SHP77 treated with DMSO at 0.1 percent for 48 hours (cell line): ENCODE measurements at regions not wholly inside any gene's neighbourhood (a gene's known extent, or its start where the extent isn't known, plus 50 kb on each side); places are given as distances from the start of the nearest gene placed in this dataset.
"Not testable (repeated sequence)": the region's sequence is repeated elsewhere in the genome, so short reads cannot be mapped to it uniquely, and the experiment has no call there.

Experiments used
- DNase-seq: peaks from one replicate; lab custom pipeline; 2025; lab: John Stamatoyannopoulos, UW

DNA sequence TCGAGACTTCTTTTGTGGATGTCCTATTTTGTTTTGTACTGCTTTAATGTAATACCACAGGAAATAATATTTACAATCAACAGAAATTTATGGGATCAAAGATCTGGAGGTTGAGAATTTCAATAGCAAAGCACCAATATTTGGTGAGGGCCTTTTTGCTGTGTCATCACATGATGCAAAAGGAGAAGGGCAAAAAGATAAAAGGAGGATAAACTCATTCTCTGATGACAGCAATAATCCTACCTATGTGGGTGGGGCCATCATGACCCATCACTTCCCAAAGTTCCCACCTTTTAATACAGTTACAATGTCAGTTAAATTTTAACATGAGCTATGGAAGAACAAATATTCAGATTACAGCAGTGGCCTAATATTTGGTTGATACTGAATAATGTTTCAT is 832.9 kb downstream of the OTOL1 start:
- DNase-seq = no peak

DNA sequence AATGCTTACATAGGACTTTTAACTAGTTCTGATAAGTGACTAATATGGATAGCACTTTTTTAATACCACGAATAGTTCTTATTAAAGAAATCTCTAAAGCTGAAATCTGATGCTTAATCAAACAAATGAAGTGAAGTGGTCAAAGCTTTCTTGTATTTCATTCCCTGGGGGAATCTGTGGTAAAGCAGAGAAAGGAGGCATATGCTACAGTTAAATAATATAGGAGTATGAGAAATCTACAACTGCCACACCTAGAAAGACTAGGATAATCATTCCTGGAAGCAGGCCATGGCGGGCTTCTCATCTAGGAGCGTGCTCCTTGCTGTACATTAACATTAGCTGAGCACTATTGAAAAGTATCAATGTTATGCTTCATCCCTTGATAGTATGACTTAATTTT is 835.7 kb downstream of the OTOL1 start:
- DNase-seq = no peak

DNA sequence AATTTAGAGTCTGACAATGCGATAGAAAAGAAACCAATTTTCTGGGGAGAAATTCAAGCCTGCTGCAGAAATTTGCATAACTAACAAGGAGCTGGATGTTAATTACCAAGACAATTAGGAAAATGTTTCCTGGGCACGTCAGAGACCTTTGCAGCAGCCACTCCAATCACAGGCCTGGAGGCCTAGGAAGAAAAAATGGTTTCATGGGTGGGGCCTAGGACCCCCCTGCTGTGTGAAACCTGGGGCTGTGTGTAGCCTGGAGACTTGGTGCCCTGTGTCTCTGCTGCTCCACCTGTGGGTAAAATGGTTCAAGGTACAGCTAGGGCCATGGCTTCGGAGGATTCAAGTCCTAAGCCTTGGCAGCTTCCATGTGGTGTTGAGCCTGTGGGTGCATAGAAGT is 837.9 kb downstream of the OTOL1 start:
- no peak for DNase-seq

DNA sequence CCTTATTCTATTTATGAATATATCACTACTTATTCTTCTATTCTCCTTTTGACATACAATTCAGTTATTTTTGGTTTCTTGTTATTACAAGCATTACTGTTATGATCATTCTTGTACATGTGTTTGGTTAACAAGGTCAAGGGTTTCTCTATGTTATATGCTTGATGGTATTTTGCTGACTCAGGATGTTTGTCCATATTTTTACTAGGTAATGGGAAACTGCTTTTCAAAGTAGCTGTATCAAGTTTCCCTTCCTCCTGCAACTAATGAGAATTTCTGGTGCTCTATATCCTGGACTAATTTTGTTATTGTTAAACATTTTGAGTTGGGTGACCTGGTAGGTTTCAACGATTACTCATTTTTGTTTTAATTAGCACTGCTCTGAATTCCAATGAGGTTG is 841.0 kb downstream of the OTOL1 start:
- DNase-seq = no peak

DNA sequence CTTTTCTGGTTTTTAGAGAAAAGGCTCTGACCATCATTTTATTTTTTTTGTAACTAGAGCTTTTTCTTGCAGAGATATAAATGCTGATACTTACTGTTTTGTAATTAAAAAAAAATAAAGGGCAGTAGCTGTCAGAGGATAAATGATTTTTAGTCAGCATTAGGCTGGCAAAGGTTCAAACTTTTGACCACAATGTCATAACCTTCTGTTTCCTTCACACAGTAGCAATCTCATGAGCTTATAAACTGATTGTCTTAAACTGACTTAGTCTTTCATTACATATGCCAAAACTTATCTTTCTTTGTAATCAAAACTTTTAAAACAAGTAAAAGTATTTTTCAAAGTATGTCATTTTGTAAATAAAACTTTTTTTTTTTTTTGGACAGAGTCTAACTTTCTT is 841.9 kb downstream of the OTOL1 start:
- DNase-seq = no peak

DNA sequence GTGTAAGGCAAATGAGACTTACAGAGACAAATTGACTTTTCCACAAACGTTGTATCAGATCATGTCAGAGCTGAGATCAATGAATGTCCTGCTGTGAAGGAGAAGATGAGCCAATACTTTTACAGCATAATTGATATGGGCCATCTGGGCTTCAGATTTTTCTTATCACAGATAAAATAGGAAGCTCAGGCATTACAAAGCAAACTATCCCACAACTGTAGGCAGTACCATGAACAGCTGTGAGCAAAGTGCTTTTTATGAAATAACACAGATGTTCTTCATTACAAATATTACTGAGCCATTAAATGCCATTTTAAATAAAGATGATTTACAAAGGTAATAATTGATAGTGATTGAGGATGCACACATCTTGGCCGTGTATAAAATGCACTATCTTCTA is 852.3 kb downstream of the OTOL1 start:
- no peak for DNase-seq

DNA sequence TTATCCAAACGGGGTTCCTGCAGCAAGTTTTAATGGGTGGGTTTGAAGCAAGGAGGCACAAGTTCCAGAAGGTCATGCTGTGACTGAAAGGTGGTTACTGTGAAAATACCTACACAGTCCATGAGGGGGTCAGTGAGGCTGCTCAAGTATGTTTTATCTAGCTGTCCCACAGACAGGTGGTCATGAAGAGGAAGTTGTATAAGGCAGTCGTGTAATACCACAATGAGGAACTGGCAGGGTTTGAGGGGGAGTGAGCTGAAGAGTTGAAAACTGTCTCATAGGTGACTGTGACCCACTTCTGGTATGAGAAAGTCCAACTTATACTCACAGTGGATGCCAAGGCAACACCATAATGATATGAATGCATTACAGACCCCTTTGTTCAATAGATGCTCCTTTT is 856.8 kb downstream of the OTOL1 start:
- no peak for DNase-seq

DNA sequence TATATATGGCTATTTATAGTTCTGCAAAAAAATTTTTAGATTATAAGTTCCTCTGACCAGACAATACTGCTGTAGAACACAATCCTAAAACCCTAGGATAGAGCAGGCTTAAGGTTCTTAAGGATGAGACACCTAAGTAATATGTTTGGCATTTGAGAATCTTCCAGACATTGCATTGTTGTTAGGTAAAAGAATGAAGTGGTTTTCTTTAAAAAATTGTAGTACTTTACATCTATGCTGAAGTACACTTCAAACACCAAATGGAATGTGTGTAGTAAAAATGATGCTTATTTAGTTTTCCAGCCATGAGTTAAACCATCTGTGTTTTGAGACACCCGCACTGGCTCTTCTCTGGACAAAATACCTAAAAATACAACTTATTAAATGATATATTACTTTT is 857.7 kb downstream of the OTOL1 start:
- DNase-seq = no peak

DNA sequence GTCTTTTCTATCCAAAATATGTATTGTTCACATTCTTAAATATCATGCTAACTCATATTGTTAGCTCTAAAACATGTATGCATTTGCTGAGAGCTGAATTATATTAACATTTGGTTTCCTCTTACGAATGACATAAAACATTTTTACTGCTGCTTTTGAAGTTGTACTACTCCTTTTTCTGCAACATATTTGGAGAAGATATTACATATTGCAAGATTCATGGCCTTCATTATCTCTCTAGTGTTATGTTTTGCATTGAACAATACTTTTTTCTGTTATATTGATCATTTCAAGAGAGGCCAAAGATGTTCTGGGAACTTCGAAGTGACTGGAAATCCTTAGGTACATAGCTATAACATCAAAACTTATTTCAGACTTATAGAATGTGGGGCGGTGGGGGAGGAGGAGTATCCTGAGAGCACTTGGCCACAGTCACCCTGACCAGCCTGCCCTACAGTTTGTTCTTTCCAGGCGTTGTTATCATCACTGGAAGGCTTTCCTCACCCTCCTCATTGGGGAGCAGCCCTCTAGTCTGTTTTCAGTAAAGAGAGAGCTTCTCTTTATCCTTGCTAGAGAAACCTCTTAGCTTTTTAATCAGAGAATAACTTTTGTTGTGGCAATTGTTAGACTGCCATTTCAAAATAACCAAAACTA is 868.6 kb downstream of the OTOL1 start:
- no peak for DNase-seq

DNA sequence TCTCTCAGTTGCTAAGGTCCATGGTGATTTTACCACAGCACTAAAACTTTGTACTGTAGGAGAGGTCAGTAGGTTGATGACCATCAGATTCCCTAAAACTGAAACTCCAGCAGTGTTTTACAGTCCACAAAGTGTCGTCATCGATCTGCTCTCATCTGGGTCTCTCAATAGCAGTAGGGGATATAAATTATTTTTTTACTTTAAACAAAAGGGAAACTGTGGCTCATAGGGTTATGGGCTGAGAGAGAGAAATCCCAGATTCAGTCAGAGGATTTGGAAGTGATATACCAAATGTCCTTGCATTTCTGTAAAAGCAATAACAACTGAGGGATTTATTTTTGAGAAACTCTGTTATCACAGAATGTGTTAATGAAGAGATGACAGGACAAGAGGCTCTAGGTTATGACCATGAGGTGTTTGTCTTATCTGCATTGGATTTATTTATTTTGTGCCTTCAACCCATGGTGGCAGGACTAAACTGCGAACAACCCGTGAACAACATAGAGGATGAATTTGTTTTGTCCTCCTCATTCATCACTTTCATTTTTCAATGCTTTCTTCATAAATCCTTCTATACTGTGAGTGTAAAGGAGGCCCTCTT is 869.7 kb downstream of the OTOL1 start:
- DNase-seq = no peak

DNA sequence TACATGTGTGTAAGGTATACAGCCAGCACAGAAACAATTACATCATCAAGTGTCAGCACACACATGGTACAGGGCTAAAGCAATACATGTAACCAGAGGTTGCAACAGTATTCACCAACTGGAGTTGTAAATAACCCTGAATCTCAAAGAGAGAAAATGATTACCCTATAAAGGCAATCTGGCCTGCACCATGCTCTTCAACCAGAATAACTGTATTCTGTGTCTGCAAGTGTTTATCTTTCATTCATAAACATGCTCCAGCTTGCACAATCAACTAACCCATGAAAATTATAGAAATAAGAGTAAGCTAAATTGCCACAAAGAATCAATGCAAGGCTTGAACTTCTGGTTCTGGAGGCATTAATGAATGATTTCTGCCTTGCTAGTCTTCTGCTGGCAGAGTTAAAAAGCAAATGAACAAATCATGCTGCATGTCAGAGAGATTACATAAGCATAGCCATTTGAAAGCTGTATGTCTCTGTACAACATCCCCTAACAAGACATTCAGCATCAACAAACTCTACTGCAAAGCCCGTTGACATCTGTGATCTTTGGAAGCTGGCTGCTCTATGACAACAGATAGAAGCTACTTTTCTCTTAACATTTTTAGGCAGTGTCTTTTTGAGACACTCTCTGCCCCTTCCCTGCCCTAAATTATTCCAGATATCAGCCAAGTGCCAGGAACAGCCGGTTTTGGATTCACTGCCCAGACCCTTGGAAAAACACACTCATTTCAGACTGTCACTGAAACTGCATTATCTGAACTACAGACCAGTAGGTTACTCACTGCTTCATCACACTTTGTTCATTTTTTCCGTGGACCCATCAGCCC is 871.0 kb downstream of the OTOL1 start:
- DNase-seq = no peak

DNA sequence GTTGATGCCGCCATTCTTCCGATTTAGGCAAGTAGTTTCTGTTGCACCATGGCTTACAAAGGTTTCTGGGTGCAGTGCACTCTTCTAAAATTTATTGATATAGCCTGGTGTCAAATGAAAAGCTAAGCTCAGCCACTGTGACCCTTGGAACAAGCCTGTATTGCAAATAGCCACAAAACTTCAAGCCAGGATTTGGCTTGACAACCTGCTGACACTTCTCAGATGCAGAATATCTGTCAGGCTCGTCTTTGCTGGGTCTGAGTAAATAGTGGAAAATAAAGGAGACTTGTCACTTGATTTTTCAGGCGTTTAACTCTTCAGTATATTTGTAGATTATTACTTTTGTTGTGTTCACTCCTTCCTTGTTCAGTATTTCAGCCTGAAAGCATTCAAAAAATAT is 871.8 kb downstream of the OTOL1 start:
- DNase-seq = no peak

DNA sequence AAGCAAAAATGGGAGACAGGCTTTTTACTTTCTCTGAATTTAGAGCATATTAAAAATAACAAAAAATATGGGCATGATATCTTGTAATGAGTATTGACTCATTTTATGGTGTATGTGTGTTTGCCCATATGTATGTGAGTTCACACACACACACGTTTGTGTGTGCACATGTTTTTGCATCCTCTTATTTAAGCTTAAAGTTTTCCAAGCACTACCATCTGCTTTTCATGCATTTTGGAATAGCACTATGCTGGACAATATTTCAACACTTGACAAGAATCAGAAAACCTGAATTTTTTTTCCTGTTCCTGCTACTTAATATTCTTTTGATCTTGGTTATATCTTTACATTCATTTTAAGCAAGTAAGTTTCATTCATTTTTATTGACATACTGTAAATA is 872.7 kb downstream of the OTOL1 start:
- DNase-seq = no peak

DNA sequence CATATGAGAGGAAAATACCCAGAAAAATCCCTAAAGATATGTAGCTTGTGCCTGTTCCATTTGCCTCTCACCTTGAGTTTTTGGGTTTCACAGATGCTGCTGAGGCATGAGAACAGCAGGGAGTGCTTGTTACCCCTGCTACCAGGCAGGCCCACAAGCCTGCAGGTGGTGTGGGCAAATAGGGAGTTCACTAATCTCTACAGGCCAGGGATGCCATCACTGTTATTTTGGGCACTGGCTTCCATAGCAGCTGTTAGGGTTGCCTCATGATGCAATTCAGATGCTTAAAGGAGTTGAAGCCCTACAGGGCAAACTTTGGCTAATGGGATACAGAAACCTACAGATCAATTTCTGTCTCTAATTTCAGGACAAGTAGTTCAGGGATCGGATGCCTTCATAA is 873.5 kb downstream of the OTOL1 start:
- no peak for DNase-seq

DNA sequence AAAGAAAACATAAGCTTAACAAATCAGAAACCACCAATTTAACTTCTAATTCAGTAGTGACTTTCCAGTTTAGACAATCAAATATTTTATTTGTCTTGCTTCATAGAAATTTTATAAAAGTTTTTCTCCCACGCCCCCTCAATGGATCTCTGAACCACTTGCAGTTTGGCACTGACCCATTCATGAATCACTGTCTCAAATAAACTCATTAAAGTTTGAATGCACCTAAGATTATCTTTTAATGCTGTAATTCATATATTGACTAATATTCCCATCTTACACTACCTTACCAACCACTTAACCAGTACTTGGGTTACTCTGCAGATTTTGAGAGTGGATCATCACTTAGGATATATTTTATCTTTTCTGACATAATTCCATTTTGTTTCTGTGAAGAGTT is 880.2 kb downstream of the OTOL1 start:
- DNase-seq = no peak

DNA sequence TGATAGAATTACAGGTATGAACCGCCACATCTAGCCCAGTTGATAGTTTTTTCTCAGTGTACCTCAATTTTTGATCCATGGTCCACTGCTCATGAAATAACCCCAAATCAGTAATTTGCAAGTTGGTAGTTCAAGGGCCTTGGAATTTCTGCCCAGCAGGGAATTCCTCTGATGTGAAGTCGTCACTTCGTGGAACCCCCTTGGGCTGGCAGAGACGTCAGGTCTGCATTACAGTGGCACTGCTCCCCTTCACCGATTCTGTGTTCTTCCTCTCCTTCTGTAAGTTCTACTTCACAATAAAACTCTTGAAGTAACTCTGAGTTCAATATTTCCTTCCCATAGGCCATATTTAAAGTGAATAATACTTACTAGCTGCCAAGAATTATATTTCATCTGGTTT is 881.0 kb downstream of the OTOL1 start:
- no peak for DNase-seq

DNA sequence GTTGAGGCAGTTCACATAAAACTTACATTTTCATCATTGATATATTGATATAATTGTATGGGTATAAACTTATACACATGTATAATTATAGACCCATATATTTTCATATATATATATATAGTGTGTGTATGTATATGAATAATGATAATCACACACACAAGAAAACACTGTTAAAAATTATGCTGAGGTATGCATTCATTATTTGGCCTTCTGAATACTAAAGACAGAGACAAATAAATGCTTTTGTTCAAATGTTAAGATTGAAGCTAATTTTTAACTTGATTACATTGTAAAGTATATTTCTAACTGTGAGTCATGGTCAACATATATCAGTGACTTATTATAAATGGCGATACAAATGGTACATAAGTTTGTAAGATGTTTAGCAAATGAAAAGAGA is 888.8 kb downstream of the OTOL1 start:
- DNase-seq = no peak

DNA sequence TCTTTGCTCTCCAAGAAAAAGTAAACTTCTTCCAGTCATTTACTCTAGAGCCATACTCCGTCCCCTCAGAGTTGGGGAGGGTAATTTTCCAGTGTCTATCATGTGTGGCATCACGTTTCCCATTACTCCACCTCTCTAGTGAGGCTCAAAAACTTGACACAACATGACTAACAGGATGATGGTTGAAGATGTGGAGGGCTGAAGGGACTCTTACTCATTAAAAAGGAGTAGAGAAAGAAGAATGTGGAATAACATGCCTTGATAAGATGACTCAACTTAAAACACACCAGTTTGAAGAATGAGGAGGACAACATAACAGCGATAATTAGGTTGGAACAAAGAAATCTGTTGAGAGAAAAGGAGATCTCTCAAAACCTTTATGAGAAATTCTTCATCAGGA is 894.3 kb downstream of the OTOL1 start:
- no peak for DNase-seq

DNA sequence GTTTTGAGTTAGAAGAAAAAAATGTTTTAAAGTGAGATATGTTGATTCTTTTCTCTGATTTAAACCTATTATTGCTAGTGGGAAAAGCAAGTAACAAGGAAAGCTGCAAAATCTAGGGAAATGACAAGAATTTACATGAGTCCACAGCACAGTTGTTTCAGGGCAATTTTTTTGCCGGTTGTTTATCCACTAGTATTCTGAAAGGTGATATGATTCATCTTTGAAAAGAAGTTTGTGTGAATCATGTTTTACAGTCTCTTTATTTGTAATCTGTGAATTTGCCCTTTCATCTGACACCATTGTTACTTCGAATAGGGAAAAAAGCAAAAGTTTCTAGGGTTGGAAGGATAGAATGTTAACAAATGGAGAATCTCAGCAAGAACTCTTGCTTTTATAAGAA is 894.7 kb downstream of the OTOL1 start:
- DNase-seq = no peak

DNA sequence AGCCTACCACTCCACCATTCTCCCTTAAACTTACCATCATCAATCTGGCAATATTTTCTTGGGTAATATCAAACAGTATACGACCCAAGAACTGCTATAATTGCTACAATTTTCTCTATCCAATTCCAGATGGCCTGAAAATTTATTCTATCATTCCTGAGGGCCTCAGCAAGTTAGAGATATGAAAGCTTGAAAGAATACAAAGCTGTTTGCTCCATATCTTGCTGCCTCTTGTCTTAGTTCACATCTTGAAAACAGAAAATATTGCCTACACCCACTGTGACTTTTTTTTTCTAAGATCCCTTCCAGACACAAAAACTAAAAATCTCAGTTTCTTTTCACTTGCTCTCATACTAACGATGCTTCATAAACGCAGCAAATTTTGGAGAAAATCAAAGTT is 898.9 kb downstream of the OTOL1 start:
- no peak for DNase-seq

DNA sequence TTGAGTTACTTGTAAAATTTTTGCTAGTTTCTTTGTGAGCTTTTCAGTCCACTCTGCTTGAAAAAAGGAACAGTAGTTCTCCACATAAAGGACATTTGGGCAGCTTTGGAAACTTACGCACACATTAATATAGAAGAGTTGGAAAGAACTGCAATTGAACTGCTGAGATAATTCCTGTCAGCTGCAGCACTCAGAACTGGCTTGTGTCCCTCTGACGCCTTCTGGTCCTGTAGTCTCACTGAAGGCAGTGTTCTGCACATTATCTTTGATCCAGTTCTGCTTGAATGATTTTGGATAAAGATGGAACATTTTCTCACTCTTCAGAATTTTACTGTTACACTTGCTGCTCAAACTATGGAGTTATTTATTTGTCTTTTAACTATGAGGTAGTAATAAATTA is 901.9 kb downstream of the OTOL1 start:
- DNase-seq = no peak

DNA sequence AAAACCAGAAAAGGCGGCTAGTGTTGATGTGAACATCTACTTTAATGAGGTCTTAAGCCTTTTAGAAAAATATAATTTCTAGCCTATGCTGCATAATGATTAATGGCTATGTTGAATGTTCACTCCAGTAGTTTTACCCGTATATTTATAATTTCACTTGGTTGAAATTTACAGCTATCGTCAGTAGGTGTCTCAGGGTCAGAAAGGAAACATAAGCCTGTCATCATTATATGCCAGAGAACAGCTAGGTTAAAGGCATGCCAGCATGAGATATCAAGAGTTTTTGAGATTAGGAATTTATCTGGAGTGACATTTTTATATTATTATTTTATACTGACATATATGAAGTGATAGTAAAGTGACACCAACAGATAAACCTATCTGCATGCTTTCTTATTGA is 904.1 kb downstream of the OTOL1 start:
- no peak for DNase-seq

DNA sequence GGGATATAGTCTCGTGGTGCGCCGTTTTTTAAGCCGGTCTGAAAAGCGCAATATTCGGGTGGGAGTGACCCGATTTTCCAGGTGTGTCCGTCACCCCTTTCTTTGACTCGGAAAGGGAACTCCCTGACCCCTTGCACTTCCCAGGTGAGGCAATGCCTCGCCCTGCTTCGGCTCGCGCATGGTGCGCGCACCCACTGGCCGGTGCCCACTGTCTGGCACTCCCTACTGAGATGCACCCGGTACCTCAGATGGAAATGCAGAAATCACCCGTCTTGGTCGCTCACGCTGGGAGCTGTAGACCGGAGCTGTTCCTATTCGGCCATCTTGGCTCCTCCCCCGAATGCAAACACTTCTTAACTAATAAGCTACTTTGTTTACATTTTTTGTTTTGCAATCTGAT is 914.9 kb downstream of the OTOL1 start:
- DNase-seq = not testable (repeated sequence)

DNA sequence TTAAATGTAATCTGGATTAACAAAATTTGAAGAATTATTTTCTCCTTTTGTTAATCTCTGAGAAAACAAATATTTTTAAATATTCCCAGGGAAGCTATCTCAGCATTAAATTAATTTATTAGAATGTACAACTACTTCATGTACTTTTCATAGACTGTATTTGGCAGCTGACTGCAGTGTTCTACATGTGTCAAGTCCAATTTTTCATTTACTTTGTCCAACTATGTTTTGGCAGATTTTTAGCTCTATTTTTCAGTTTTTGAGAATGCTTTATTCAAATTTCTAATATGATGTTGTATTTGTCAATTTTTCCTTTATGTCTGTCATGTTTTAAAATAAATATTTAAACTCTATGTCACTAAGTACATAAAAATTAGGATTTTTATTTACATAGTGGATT is 925.1 kb downstream of the OTOL1 start:
- DNase-seq = no peak
